H9 (cell line): ENCODE measurements at regions not wholly inside any gene's neighbourhood (a gene's known extent, or its start where the extent isn't known, plus 50 kb on each side); places are given as distances from the start of the nearest gene placed in this dataset.
"Not testable (repeated sequence)": the region's sequence is repeated elsewhere in the genome, so short reads cannot be mapped to it uniquely, and the experiment has no call there.

Experiments used
- DNase-seq: peaks from one replicate; pipeline ENCODE4 v3.0.0-alpha.2; 2017
- H2AFZ ChIP-seq: one replicate; pipeline ENCODE4 v1.6.1; 2013; ENCODE audit warnings: mild to moderate bottlenecking, low read length, control low read depth, moderate library complexity
- H2AK5ac ChIP-seq: 2 replicates; pipeline ENCODE4 v1.6.1; 2013; ENCODE audit warnings: low read length, control low read depth, mixed read lengths; ENCODE audit not compliant: insufficient read length
- H2BK120ac ChIP-seq: one replicate; pipeline ENCODE4 v1.6.1; 2013; ENCODE audit warnings: low read depth, mild to moderate bottlenecking, low read length, control low read depth, inconsistent platforms; ENCODE audit not compliant: poor library complexity, severe bottlenecking
- H2BK12ac ChIP-seq: 2 replicates; pipeline ENCODE4 v1.6.1; 2013; ENCODE audit warnings: low read length, control low read depth, mixed read lengths, low read depth; ENCODE audit not compliant: insufficient read length
- H2BK15ac ChIP-seq: 2 replicates; pipeline ENCODE4 v1.6.1; 2013; ENCODE audit warnings: low read depth, low read length, control low read depth
- H2BK20ac ChIP-seq: one replicate; pipeline ENCODE4 v1.6.1; 2013; ENCODE audit warnings: low read depth, mild to moderate bottlenecking, low read length, control low read depth, inconsistent platforms; ENCODE audit not compliant: poor library complexity, severe bottlenecking
- H2BK5ac ChIP-seq: 2 replicates; pipeline ENCODE4 v1.6.1; 2013; ENCODE audit warnings: low read length, control low read depth, mixed read lengths; ENCODE audit not compliant: insufficient read length
- H3K14ac ChIP-seq: 2 replicates; pipeline ENCODE4 v1.6.1; 2013; ENCODE audit warnings: low read length, control low read depth; ENCODE audit not compliant: insufficient read depth
- H3K18ac ChIP-seq: 2 replicates; pipeline ENCODE4 v1.6.1; 2013; ENCODE audit warnings: low read depth, mild to moderate bottlenecking, mixed read lengths, low read length, control low read depth; ENCODE audit not compliant: insufficient read length
- H3K23ac ChIP-seq: 2 replicates; pipeline ENCODE4 v1.6.1; 2013; ENCODE audit warnings: low read length, control low read depth, mixed read lengths, low read depth; ENCODE audit not compliant: insufficient read length
- H3K23me2 ChIP-seq: 2 replicates; pipeline ENCODE4 v1.6.1; 2013; ENCODE audit warnings: low read depth, mild to moderate bottlenecking, mixed read lengths, low read length, control low read depth; ENCODE audit not compliant: insufficient read length, poor library complexity, severe bottlenecking
- H3K27ac ChIP-seq: 2 replicates; pipeline ENCODE4 v1.5.1; 2013; ENCODE audit warnings: low read length, control low read depth, mixed read lengths, low read depth; ENCODE audit not compliant: insufficient read length
- H3K27me3 ChIP-seq: 2 replicates; pipeline ENCODE4 v1.6.1; 2013; ENCODE audit warnings: low read length, control low read depth, inconsistent platforms; ENCODE audit not compliant: insufficient read depth
- H3K4ac ChIP-seq: 2 replicates; pipeline ENCODE4 v1.6.1; 2013; ENCODE audit warnings: low read depth, mild to moderate bottlenecking, control low read depth, inconsistent platforms, low read length, moderate library complexity
- H3K4me1 ChIP-seq: 2 replicates; pipeline ENCODE4 v1.6.1; 2013; ENCODE audit warnings: low read length, control low read depth, inconsistent platforms; ENCODE audit not compliant: insufficient read depth
- H3K4me2 ChIP-seq: 2 replicates; pipeline ENCODE4 v1.6.1; 2013; ENCODE audit warnings: low read length, control low read depth, mixed read lengths; ENCODE audit not compliant: insufficient read length, insufficient read depth
- H3K56ac ChIP-seq: 2 replicates; pipeline ENCODE4 v1.6.1; 2013; ENCODE audit warnings: low read depth, mild to moderate bottlenecking, mixed read lengths, low read length, control low read depth; ENCODE audit not compliant: insufficient read length
- H3K79me1 ChIP-seq: 2 replicates; pipeline ENCODE4 v1.6.1; 2013; ENCODE audit warnings: low read depth, mild to moderate bottlenecking, moderate library complexity, low read length, control low read depth, inconsistent platforms; ENCODE audit not compliant: insufficient read depth, poor library complexity, severe bottlenecking
- H3K79me2 ChIP-seq: 2 replicates; pipeline ENCODE4 v1.6.1; 2013; ENCODE audit warnings: low read length, control low read depth, inconsistent platforms; ENCODE audit not compliant: insufficient read depth
- H3K9ac ChIP-seq: 2 replicates; pipeline ENCODE4 v1.6.1; 2013; ENCODE audit warnings: low read length, control low read depth, mixed read lengths; ENCODE audit not compliant: insufficient read length; ENCODE audit errors: extremely low read depth
- H3K9me3 ChIP-seq: one replicate; pipeline ENCODE4 v1.6.1; 2013; ENCODE audit warnings: low read depth, low read length, inconsistent platforms; ENCODE audit not compliant: control insufficient read depth
- H3T11ph ChIP-seq: one replicate; pipeline ENCODE4 v1.6.1; 2013; ENCODE audit warnings: mild to moderate bottlenecking, low read length, control low read depth, inconsistent platforms
- H4K20me1 ChIP-seq: one replicate; pipeline ENCODE4 v1.6.1; 2013; ENCODE audit not compliant: control insufficient read depth, insufficient read length, insufficient read depth
- H4K5ac ChIP-seq: 2 replicates; pipeline ENCODE4 v1.6.1; 2013; ENCODE audit warnings: low read depth, mild to moderate bottlenecking, mixed read lengths, low read length, control low read depth; ENCODE audit not compliant: insufficient read length
- H4K8ac ChIP-seq: replicated peaks from 2 replicates; pipeline ENCODE4 v1.6.1; 2013; ENCODE audit warnings: low read length, control low read depth, mixed read lengths, low read depth; ENCODE audit not compliant: insufficient read length
- H4K91ac ChIP-seq: 2 replicates; pipeline ENCODE4 v1.6.1; 2013; ENCODE audit warnings: low read depth, mild to moderate bottlenecking, moderate library complexity, mixed read lengths, low read length, control low read depth; ENCODE audit not compliant: insufficient read length
- H3K27ac Mint-ChIP-seq, 3 experiments: 2 replicates in 2 of 3; 3 replicates in 1 of 3; pipeline ENCODE4 v1.8.0; 2020 to 2021; ENCODE audit warnings: mixed read lengths in 3 of 3, mild to moderate bottlenecking in 1 of 3, moderate library complexity in 1 of 3
- H3K27me3 Mint-ChIP-seq: 2 replicates; pipeline ENCODE4 v1.8.0; 2021; ENCODE audit warnings: low read depth, mild to moderate bottlenecking, moderate library complexity, mixed read lengths
- H3K36me3 Mint-ChIP-seq, 3 experiments: 2 replicates in 2 of 3; 3 replicates in 1 of 3; pipeline ENCODE4 v1.8.0; 2020 to 2021; ENCODE audit warnings: low read depth in 3 of 3, mixed read lengths in 3 of 3; ENCODE audit not compliant: insufficient read depth in 1 of 3
- H3K4me1 Mint-ChIP-seq, 2 experiments: 2 replicates each; pipeline ENCODE4 v1.8.0; 2020; ENCODE audit warnings: mixed read lengths in 2 of 2
- H3K4me3 Mint-ChIP-seq, 2 experiments: 2 replicates in 1 of 2; 3 replicates in 1 of 2; pipeline ENCODE4 v1.8.0; 2020 to 2021; ENCODE audit warnings: mild to moderate bottlenecking in 2 of 2, mixed read lengths in 2 of 2, moderate library complexity in 1 of 2
- H3K9me3 Mint-ChIP-seq, 2 experiments: 2 replicates in 1 of 2; 3 replicates in 1 of 2; pipeline ENCODE4 v1.8.0; 2020; ENCODE audit warnings: mild to moderate bottlenecking in 2 of 2, mixed read lengths in 2 of 2, moderate library complexity in 1 of 2
- WGBS: extraction: QIAGEN DNeasy Blood & Tissue Kit; methylation state at CpG from one replicate; pipeline ENCODE4 v1.1.7; 2013; ENCODE audit warnings: missing lambda C conversion rate, low lambda C conversion rate, mixed read lengths; ENCODE audit not compliant: insufficient read length; ENCODE audit errors: extremely low coverage; 5-methylcytosine and 5-hydroxymethylcytosine counted together
- TF ChIP-seq, protein P1 (sequence below): fragments of 200-600 bp; sonication (generic); conservative IDR thresholded peaks from 3 replicates; pipeline ENCODE4 v1.8.0; 2021; ENCODE audit warnings: antibody characterized with exemption, mild to moderate bottlenecking

DNA sequence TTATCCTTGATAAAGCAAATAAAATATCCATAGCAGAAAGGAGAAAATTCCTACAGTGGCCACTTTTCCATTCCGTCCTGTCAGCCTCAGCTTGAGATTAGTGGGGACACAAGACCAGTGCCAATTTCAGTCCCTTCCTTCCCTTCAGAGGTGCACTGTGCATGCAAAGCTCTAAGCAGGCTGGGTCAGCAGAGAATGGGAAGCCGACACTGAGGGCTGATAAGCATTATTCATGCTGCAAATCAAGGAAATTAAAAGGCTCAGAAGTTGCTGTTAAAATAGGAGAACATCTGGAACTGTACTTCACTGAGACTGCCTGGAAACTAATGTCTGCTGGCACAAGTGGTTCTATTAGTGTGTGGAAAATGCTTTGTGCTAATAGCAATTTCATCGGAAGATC is 534.3 kb downstream of the ADCYAP1 start:
- no CpG with 5 or more reads among the region's 3 CpGs for WGBS
- H2BK5ac ChIP-seq: no peak overlapping the region
- H3K79me2 ChIP-seq: no peaks in the 10 kb centered on the region
- H3K27me3 ChIP-seq: no peaks in the 10 kb centered on the region
- TF ChIP-seq, protein P1, sequence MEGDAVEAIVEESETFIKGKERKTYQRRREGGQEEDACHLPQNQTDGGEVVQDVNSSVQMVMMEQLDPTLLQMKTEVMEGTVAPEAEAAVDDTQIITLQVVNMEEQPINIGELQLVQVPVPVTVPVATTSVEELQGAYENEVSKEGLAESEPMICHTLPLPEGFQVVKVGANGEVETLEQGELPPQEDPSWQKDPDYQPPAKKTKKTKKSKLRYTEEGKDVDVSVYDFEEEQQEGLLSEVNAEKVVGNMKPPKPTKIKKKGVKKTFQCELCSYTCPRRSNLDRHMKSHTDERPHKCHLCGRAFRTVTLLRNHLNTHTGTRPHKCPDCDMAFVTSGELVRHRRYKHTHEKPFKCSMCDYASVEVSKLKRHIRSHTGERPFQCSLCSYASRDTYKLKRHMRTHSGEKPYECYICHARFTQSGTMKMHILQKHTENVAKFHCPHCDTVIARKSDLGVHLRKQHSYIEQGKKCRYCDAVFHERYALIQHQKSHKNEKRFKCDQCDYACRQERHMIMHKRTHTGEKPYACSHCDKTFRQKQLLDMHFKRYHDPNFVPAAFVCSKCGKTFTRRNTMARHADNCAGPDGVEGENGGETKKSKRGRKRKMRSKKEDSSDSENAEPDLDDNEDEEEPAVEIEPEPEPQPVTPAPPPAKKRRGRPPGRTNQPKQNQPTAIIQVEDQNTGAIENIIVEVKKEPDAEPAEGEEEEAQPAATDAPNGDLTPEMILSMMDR: no peak
- no peak overlapping the region for H2AK5ac ChIP-seq
- H2BK12ac ChIP-seq: no peak overlapping the region
- no peaks in the 10 kb centered on the region for H4K20me1 ChIP-seq
- H3K27me3 Mint-ChIP-seq: no peaks in the 10 kb centered on the region; the same call in 1 of the 2 replicates
- no peak overlapping the region for H3K14ac ChIP-seq
- no peak overlapping the region for H3K56ac ChIP-seq
- H3K79me1 ChIP-seq: no peaks in the 10 kb centered on the region
- H3K23me2 ChIP-seq: no peaks in the 10 kb centered on the region
- no peak overlapping the region for H2BK120ac ChIP-seq
- H3K4me2 ChIP-seq: no peak overlapping the region
- no peaks in the 10 kb centered on the region for H3K9me3 Mint-ChIP-seq
- H3K4me1 Mint-ChIP-seq: no peaks in the 10 kb centered on the region
- no peak overlapping the region for H4K91ac ChIP-seq
- H2BK20ac ChIP-seq: no peak overlapping the region
- no peak overlapping the region for H2BK15ac ChIP-seq
- no peak overlapping the region for H4K5ac ChIP-seq
- no peak overlapping the region for H2AFZ ChIP-seq
- no peak overlapping the region for H4K8ac ChIP-seq
- DNase-seq: no peak
- H3K4ac ChIP-seq: no peak overlapping the region
- H3K4me1 ChIP-seq: no peaks in the 10 kb centered on the region
- no peak overlapping the region for H3T11ph ChIP-seq
- no peak overlapping the region for H3K27ac ChIP-seq
- H3K4me3 Mint-ChIP-seq: no peak overlapping the region
- no peaks in the 10 kb centered on the region for H3K36me3 Mint-ChIP-seq
- no peak overlapping the region for H3K23ac ChIP-seq
- H3K18ac ChIP-seq: no peak overlapping the region
- H3K9ac ChIP-seq: no peak overlapping the region
- H3K27ac Mint-ChIP-seq: no peak overlapping the region
- no peaks in the 10 kb centered on the region for H3K9me3 ChIP-seq

DNA sequence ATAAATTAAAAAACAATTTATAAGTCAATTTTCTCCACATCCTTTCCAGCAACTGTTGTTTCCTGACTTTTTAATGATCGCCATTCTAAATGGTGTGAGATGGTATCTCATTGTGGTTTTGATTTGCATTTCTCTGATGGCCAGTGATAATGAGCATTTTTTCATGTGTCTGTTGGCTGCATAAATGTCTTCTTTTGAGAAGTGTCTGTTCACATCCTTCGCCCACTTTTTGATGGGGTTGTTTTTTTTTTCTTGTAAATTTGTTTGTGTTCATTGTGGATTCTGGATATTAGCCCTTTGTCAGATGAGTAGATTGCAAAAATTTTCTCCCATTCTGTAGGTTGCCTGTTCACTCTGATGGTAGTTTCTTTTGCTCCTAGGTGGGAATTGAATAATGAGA is 539.4 kb downstream of the ADCYAP1 start:
- H3K36me3 Mint-ChIP-seq, H3K79me1 ChIP-seq, H3K4me2 ChIP-seq, H2BK120ac ChIP-seq, H3K27ac Mint-ChIP-seq, H3K4me3 Mint-ChIP-seq, H2BK15ac ChIP-seq, H3K18ac ChIP-seq, H3K9me3 Mint-ChIP-seq, H4K8ac ChIP-seq, H3K23ac ChIP-seq, H3K9ac ChIP-seq, H4K91ac ChIP-seq, H3K9me3 ChIP-seq, H3K14ac ChIP-seq, H3T11ph ChIP-seq, H3K4ac ChIP-seq, H3K4me1 ChIP-seq, H3K4me1 Mint-ChIP-seq, H3K79me2 ChIP-seq, H2BK20ac ChIP-seq, H3K27me3 ChIP-seq, H2BK12ac ChIP-seq, H3K23me2 ChIP-seq, H3K56ac ChIP-seq, H4K20me1 ChIP-seq, H4K5ac ChIP-seq, H3K27ac ChIP-seq, H2AFZ ChIP-seq, H3K27me3 Mint-ChIP-seq, H2AK5ac ChIP-seq, H2BK5ac ChIP-seq, DNase-seq: not testable (repeated sequence)
- WGBS: no CpG with 5 or more reads among the region's 2 CpGs
